ENCODE measurements at regions not wholly inside any gene's neighbourhood (a gene's known extent, or its start where the extent isn't known, plus 50 kb on each side); places are given as distances from the start of the nearest gene placed in this dataset.

- DNase-seq (ENCODE audit: extremely low read depth in 1 of 4, low spot score in 3 of 4) (no peak), FAIRE-seq (no peak), ATAC-seq (no peak)
- WGBS (ENCODE audit: insufficient coverage, low coverage, missing lambda C conversion rate) = 6% methylated on average over 6 of the region's 6 CpGs
- no peaks in the 10 kb centered on the region for H4K20me1 ChIP-seq (replicated peaks; ENCODE audit: control insufficient read depth, insufficient read depth, low read length)
- no peaks in the 10 kb centered on the region for H3K79me2 ChIP-seq (ENCODE audit: control insufficient read depth, insufficient read depth, low read length)
- no peak for TF ChIP-seq SMAD2 (IDR thresholded peaks at IDR 0.05; ENCODE audit: low read depth, low read length)
- TF ChIP-seq, protein P1, sequence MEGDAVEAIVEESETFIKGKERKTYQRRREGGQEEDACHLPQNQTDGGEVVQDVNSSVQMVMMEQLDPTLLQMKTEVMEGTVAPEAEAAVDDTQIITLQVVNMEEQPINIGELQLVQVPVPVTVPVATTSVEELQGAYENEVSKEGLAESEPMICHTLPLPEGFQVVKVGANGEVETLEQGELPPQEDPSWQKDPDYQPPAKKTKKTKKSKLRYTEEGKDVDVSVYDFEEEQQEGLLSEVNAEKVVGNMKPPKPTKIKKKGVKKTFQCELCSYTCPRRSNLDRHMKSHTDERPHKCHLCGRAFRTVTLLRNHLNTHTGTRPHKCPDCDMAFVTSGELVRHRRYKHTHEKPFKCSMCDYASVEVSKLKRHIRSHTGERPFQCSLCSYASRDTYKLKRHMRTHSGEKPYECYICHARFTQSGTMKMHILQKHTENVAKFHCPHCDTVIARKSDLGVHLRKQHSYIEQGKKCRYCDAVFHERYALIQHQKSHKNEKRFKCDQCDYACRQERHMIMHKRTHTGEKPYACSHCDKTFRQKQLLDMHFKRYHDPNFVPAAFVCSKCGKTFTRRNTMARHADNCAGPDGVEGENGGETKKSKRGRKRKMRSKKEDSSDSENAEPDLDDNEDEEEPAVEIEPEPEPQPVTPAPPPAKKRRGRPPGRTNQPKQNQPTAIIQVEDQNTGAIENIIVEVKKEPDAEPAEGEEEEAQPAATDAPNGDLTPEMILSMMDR (IDR thresholded peaks at IDR 0.05 in 2 of 3, conservative IDR thresholded peaks at IDR 0.05 in 1 of 3; ENCODE audit: insufficient read depth in 2 of 3, low read depth in 1 of 3, low read length in 3 of 3) = peak in 1 of 3 experiments; percentile 24; a peak in 1 of 6 replicates
- TF ChIP-seq ETV6 (IDR thresholded peaks at IDR 0.05; ENCODE audit: borderline replicate concordance in 1 of 2, low read depth in 2 of 2, low read length in 1 of 2) = no peak
- no peak for TF ChIP-seq ETV6 (CRISPR knock-in tag; IDR thresholded peaks at IDR 0.05; ENCODE audit: borderline replicate concordance)
- no peak for TF ChIP-seq ESRRB (CRISPR knock-in tag; IDR thresholded peaks at IDR 0.05; ENCODE audit: borderline replicate concordance)
- TF ChIP-seq RAD21 (CRISPR knock-in tag; conservative IDR thresholded peaks at IDR 0.05 in 1 of 2, IDR thresholded peaks at IDR 0.05 in 1 of 2) = peak in 1 of 2 experiments; percentile 22; a peak in 1 of 4 replicates
- peak; percentile 28; the same call in 1 of the 2 replicates for TF ChIP-seq REST (IDR thresholded peaks at IDR 0.05; ENCODE audit: borderline replicate concordance)
- no peak for TF ChIP-seq REST (CRISPR knock-in tag; IDR thresholded peaks at IDR 0.05; ENCODE audit: low read depth)
- H3K27me3 ChIP-seq (ENCODE audit: control insufficient read depth in 2 of 2, insufficient read depth in 2 of 2, low read length in 2 of 2) = peaks cover 0 to 6% of the 10 kb centered on the region in 2 experiments; a peak in 3 of 5 replicates
- no peak overlapping the region for H3K9ac ChIP-seq (ENCODE audit: insufficient read depth in 1 of 2, low read depth in 2 of 2, low read length in 2 of 2)
- CTCF ChIA-PET (ENCODE audit: low intra/inter-chr PET ratio) = interaction anchor here (0.6 to 1.8 kb wide), 2 partner anchors 11 to 123 kb away, joined by 3 to 13 read pairs; no protein-coding TSS in a partner anchor
- H3K4me2 ChIP-seq (ENCODE audit: insufficient read depth, low read length) = no peak overlapping the region
- H2AFZ ChIP-seq (ENCODE audit: low read depth, low read length) = no peak overlapping the region
- H3K27ac ChIP-seq (ENCODE audit: extremely low read depth, low read depth, low read length) = no peak overlapping the region
- POLR2A ChIA-PET = no interaction called here
- H3K9me3 ChIP-seq (replicated peaks; ENCODE audit: control insufficient read depth, insufficient read depth, low read depth, low read length) = no peaks in the 10 kb centered on the region
- intact Hi-C loops (cut with micrococcal nuclease) (loop anchor here (10.0 kb wide), 1 partner anchor 120 kb away; no protein-coding TSS in a partner anchor), in situ Hi-C loops (cut with MboI) (no loop called here)
- H3K9me1 ChIP-seq (ENCODE audit: control insufficient read depth, insufficient read depth, low read length) = no peaks in the 10 kb centered on the region
- H3K4me3 ChIP-seq = no peak overlapping the region
- H3K36me3 ChIP-seq (ENCODE audit: control insufficient read depth, insufficient read depth, low read length) = no peaks in the 10 kb centered on the region
- no peaks in the 10 kb centered on the region for H3K4me1 ChIP-seq (replicated peaks in 1 of 2; ENCODE audit: control insufficient read depth in 2 of 2, insufficient read depth in 2 of 2, low read length in 2 of 2)
- BruUV-seq (replicated peaks) = no TSS peak
Measured at GRCh38 chr12:115794659-115795081, 482.8 kb downstream of the MED13L start.

Measured in K562 (cell line).